OCI-LY7 (cell line): ENCODE measurements at regions not wholly inside any gene's neighbourhood (a gene's known extent, or its start where the extent isn't known, plus 50 kb on each side); places are given as distances from the start of the nearest gene placed in this dataset.

Experiments
- BruUV-seq: library from RNA; stranded (reverse); fragments of 400-500 nt; replicated peaks from 2 replicates; lab custom pipeline; 2021; lab: Mats Ljungman, UMichigan
- CTCF ChIA-PET: fragments of 300-600 bp; sonication (Branson Sonifier 250); formaldehyde crosslinking; loops from one replicate; lab custom pipeline; 2022; ENCODE audit warnings: antibody characterized with exemption; ENCODE audit not compliant: unreplicated experiment; lab: Charles Lee
- POLR2A ChIA-PET: fragments of 300-600 bp; sonication (Branson Sonifier 250); formaldehyde crosslinking; loops from one replicate; lab custom pipeline; 2022; ENCODE audit warnings: antibody characterized with exemption; lab: Charles Lee
- DNase-seq: peaks from one replicate; pipeline ENCODE4 v3.0.0-alpha.2; 2015; ENCODE audit warnings: low spot score
- H2AFZ ChIP-seq: fragments of 200-600 bp; sonication (generic), shearing (Covaris generic); 2 replicates; pipeline ENCODE4 v1.6.1; 2014; ENCODE audit warnings: mild to moderate bottlenecking, antibody characterized with exemption, low read length, moderate library complexity
- H3K27ac ChIP-seq: fragments of 200-600 bp; sonication (generic); 2 replicates; pipeline ENCODE4 v1.5.1; 2014; ENCODE audit warnings: mixed run types, low read depth, mild to moderate bottlenecking, moderate library complexity, low read length, inconsistent platforms; ENCODE audit not compliant: poor library complexity, severe bottlenecking
- H3K36me3 ChIP-seq: fragments of 200-600 bp; sonication (generic); 2 replicates; pipeline ENCODE4 v1.6.1; 2014; ENCODE audit warnings: mild to moderate bottlenecking, antibody characterized with exemption, low read length, moderate library complexity, mixed read lengths; ENCODE audit not compliant: insufficient read depth
- H3K4me1 ChIP-seq: fragments of 200-600 bp; sonication (generic); 2 replicates; pipeline ENCODE4 v1.5.1; 2014; ENCODE audit warnings: mild to moderate bottlenecking, low read length; ENCODE audit not compliant: insufficient read depth, poor library complexity, severe bottlenecking
- H3K4me2 ChIP-seq: fragments of 200-600 bp; sonication (generic); 2 replicates; pipeline ENCODE4 v1.6.1; 2014; ENCODE audit warnings: mild to moderate bottlenecking, low read length
- H3K4me3 ChIP-seq: fragments of 200-600 bp; sonication (generic); 2 replicates; pipeline ENCODE4 v1.5.1; 2014; ENCODE audit warnings: mild to moderate bottlenecking, low read depth, low read length; ENCODE audit not compliant: poor library complexity, severe bottlenecking
- H3K79me2 ChIP-seq: fragments of 200-600 bp; sonication (generic); 2 replicates; pipeline ENCODE4 v1.6.1; 2016; ENCODE audit warnings: low read depth, mild to moderate bottlenecking, low read length, moderate library complexity, mixed read lengths; ENCODE audit not compliant: insufficient read depth
- H3K9me2 ChIP-seq: fragments of 200-600 bp; sonication (generic); 2 replicates; pipeline ENCODE4 v1.6.1; 2016; ENCODE audit warnings: mild to moderate bottlenecking, low read length, mixed read lengths; ENCODE audit not compliant: insufficient read depth
- H3K9me3 ChIP-seq: fragments of 200-600 bp; sonication (generic); 2 replicates; pipeline ENCODE4 v1.6.1; 2014; ENCODE audit warnings: mild to moderate bottlenecking, mixed run types, low read length, mixed read lengths
- H4K20me1 ChIP-seq: fragments of 200-600 bp; sonication (generic); 2 replicates; pipeline ENCODE4 v1.6.1; 2014; ENCODE audit warnings: mild to moderate bottlenecking, antibody characterized with exemption, low read length, moderate library complexity, mixed read lengths; ENCODE audit not compliant: insufficient read depth
- CTCF ChIP-seq: fragments of 200-600 bp; sonication (generic); conservative IDR thresholded peaks from 2 replicates; pipeline ENCODE4 v1.5.1; 2014; ENCODE audit warnings: mild to moderate bottlenecking, antibody characterized with exemption, low read length, moderate library complexity, mixed read lengths
- EZH2phosphoT487 ChIP-seq: fragments of 200-600 bp; sonication (generic); IDR thresholded peaks from 2 replicates; pipeline ENCODE4 v1.6.1; 2018; ENCODE audit warnings: low read depth, borderline replicate concordance, mild to moderate bottlenecking, mixed run types, antibody characterized with exemption, low read length, moderate library complexity, mixed read lengths
- intact Hi-C: fragments of 100-400 bp; cut with micrococcal nuclease; formaldehyde crosslinking; loops from one replicate; pipeline ENCODE4 v1.10.0; 2022; ENCODE audit not compliant: unreplicated experiment

DNA sequence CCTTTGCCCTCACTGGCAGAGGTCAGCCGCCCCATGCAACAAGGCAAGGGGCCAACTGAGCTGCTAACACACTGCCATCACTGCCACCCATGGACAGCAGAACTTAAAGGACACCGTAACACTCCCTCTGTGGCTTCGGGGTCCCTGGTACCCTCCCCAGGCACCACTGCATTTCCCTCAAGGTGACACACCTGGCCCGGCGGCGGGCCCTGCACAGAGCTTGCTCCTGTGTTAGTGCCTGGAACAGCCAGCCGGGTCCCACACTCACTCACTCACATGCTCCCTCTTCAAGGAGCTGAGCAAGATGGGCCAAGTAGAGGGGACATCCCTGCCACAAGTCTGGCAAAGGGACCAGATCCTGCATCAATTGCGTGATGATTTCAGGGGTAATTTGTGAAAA is 126.5 kb upstream of the SOX4 start:
- H4K20me1 ChIP-seq: no peaks in the 10 kb centered on the region
- TF ChIP-seq EZH2phosphoT487 (no peak), CTCF (no peak)
- H3K4me3 ChIP-seq: no peak overlapping the region
- H3K4me2 ChIP-seq: no peak overlapping the region
- H3K27ac ChIP-seq: no peak overlapping the region
- H3K36me3 ChIP-seq: no peaks in the 10 kb centered on the region
- H3K79me2 ChIP-seq: no peaks in the 10 kb centered on the region
- no peaks in the 10 kb centered on the region for H3K9me3 ChIP-seq
- BruUV-seq: no TSS peak
- CTCF ChIA-PET: no interaction called here
- intact Hi-C loops: no loop called here
- POLR2A ChIA-PET: interaction anchor here (0.6 kb wide), 1 partner anchor 196 kb away, joined by 3 read pairs; no protein-coding TSS in a partner anchor
- H3K9me2 ChIP-seq: no peaks in the 10 kb centered on the region
- H2AFZ ChIP-seq: no peak overlapping the region
- DNase-seq: no peak
- no peaks in the 10 kb centered on the region for H3K4me1 ChIP-seq

GRCh38 chr6:21468461-21468860 is 125.1 kb upstream of the SOX4 start:
- TF ChIP-seq CTCF (no peak), EZH2phosphoT487 (no peak)
- no peak for DNase-seq
- no peak overlapping the region for H3K27ac ChIP-seq
- H3K9me2 ChIP-seq: no peaks in the 10 kb centered on the region
- intact Hi-C loops: no loop called here
- H3K9me3 ChIP-seq: no peaks in the 10 kb centered on the region
- no peak overlapping the region for H3K4me3 ChIP-seq
- no peak overlapping the region for H3K4me2 ChIP-seq
- no TSS peak for BruUV-seq
- no peaks in the 10 kb centered on the region for H4K20me1 ChIP-seq
- no peaks in the 10 kb centered on the region for H3K4me1 ChIP-seq
- POLR2A ChIA-PET: interaction anchor here (0.7 to 1.1 kb wide), 2 partner anchors 18 to 720 kb away, joined by 3 read pairs; no protein-coding TSS in a partner anchor
- no peaks in the 10 kb centered on the region for H3K36me3 ChIP-seq
- CTCF ChIA-PET: no interaction called here
- H3K79me2 ChIP-seq: no peaks in the 10 kb centered on the region
- H2AFZ ChIP-seq: no peak overlapping the region

GRCh38 chr6:21469213-21469612 is 124.3 kb upstream of the SOX4 start:
- Histone ChIP-seq H3K9me3 (no peaks in the 10 kb centered on the region), H3K27ac (no peak overlapping the region), H3K9me2 (no peaks in the 10 kb centered on the region), H3K4me3 (no peak overlapping the region), H3K4me1 (no peaks in the 10 kb centered on the region), H3K79me2 (no peaks in the 10 kb centered on the region), H4K20me1 (no peaks in the 10 kb centered on the region), H2AFZ (no peak overlapping the region), H3K4me2 (no peak overlapping the region), H3K36me3 (no peaks in the 10 kb centered on the region)
- no peak for TF ChIP-seq CTCF
- no peak for TF ChIP-seq EZH2phosphoT487
- no peak for DNase-seq
- BruUV-seq: no TSS peak
- ChIA-PET CTCF (no interaction called here), POLR2A (interaction anchor here (0.7 to 1.1 kb wide), 3 partner anchors 13 to 60 kb away, joined by 3 read pairs; no protein-coding TSS in a partner anchor)
- intact Hi-C loops: no loop called here
